GM13977 (cell line): ENCODE measurements at regions not wholly inside any gene's neighbourhood (a gene's known extent, or its start where the extent isn't known, plus 50 kb on each side); places are given as distances from the start of the nearest gene placed in this dataset.

Experiments used
- DNase-seq: peaks from one replicate; pipeline ENCODE4 v3.0.0; 2012; ENCODE audit warnings: low spot score
- CTCF ChIP-seq: IDR thresholded peaks from 2 replicates; pipeline ENCODE4 v1.5.1; 2012; ENCODE audit warnings: mild to moderate bottlenecking, control low read depth; ENCODE audit not compliant: insufficient read depth; ENCODE audit errors: extremely low read depth, missing control alignments
- in situ Hi-C: fragments of 300-500 bp; cut with MboI; formaldehyde crosslinking; loops from one replicate; pipeline ENCODE4 v1.12.0; 2022; ENCODE audit warnings: low sequenced_read_pairs, low pct_unique_long_range_greater_than_20kb, mixed read lengths, inconsistent platforms; ENCODE audit not compliant: unreplicated experiment

- no peak for DNase-seq
- no peak for TF ChIP-seq CTCF
- in situ Hi-C loops: no loop called here
Observed at GRCh38 chr13:86006317-86006716, 207.1 kb upstream of the SLITRK6 start.

GRCh38 chr13:86003029-86003428, 203.8 kb upstream of the SLITRK6 start:
- no peak for DNase-seq
- TF ChIP-seq CTCF: no peak
- in situ Hi-C loops: no loop called here

- in situ Hi-C loops: no loop called here
- no peak for DNase-seq
Observed at GRCh38 chr13:86000546-86000945, 201.3 kb upstream of the SLITRK6 start.

GRCh38 chr13:85997587-85997986, 198.4 kb upstream of the SLITRK6 start:
- no peak for TF ChIP-seq CTCF
- no peak for DNase-seq
- in situ Hi-C loops: no loop called here

More at GRCh38 chr13:86000546-86000945, 201.3 kb upstream of the SLITRK6 start:
- no peak for TF ChIP-seq CTCF

- in situ Hi-C loops: no loop called here
- no peak for DNase-seq
- no peak for TF ChIP-seq CTCF
Observed at GRCh38 chr13:85995788-85996418, 196.7 kb upstream of the SLITRK6 start.

- TF ChIP-seq CTCF: no peak
- no peak for DNase-seq
- in situ Hi-C loops: no loop called here
Observed at GRCh38 chr13:85993567-85993966, 194.3 kb upstream of the SLITRK6 start.
